Neuronal stem cell (in vitro differentiated cells): ENCODE measurements at regions not wholly inside any gene's neighbourhood (a gene's known extent, or its start where the extent isn't known, plus 50 kb on each side); places are given as distances from the start of the nearest gene placed in this dataset.

ENCODE experiments used
- DNase-seq: peaks from one replicate; pipeline ENCODE4 v3.0.0-alpha.2; 2013; ENCODE audit warnings: low spot score
- H2AFZ ChIP-seq: one replicate; pipeline ENCODE4 v1.6.1; 2013; ENCODE audit warnings: mild to moderate bottlenecking, low read length, inconsistent platforms
- H2AK5ac ChIP-seq: 2 replicates; pipeline ENCODE4 v1.6.1; 2013; ENCODE audit warnings: low read depth, mild to moderate bottlenecking, inconsistent platforms, low read length, moderate library complexity, mixed read lengths
- H2BK120ac ChIP-seq: 2 replicates; pipeline ENCODE4 v1.6.1; 2013; ENCODE audit warnings: low read depth, mild to moderate bottlenecking, inconsistent platforms, low read length, moderate library complexity, mixed read lengths
- H2BK12ac ChIP-seq: one replicate; pipeline ENCODE4 v1.6.1; 2013; ENCODE audit warnings: low read length, inconsistent platforms
- H2BK15ac ChIP-seq: 2 replicates; pipeline ENCODE4 v1.6.1; 2013; ENCODE audit warnings: mild to moderate bottlenecking, low read length, inconsistent platforms, mixed read lengths
- H2BK5ac ChIP-seq: one replicate; pipeline ENCODE4 v1.6.1; 2013; ENCODE audit warnings: inconsistent platforms, mild to moderate bottlenecking, low read length, moderate library complexity
- H3K14ac ChIP-seq: one replicate; pipeline ENCODE4 v1.6.1; 2013; ENCODE audit warnings: low read length, inconsistent platforms
- H3K18ac ChIP-seq: 2 replicates; pipeline ENCODE4 v1.6.1; 2013; ENCODE audit warnings: low read length, inconsistent platforms
- H3K23ac ChIP-seq: 2 replicates; pipeline ENCODE4 v1.6.1; 2013; ENCODE audit warnings: low read depth, mild to moderate bottlenecking, mixed read lengths, low read length, inconsistent platforms; ENCODE audit not compliant: poor library complexity
- H3K27ac ChIP-seq: replicated peaks from 3 replicates; pipeline ENCODE4 v1.5.1; 2013; ENCODE audit warnings: low read length, inconsistent platforms
- H3K27me3 ChIP-seq, 3 experiments: 2 replicates each; pipeline ENCODE4 v1.6.1; 2013; ENCODE audit warnings: low read length in 3 of 3, mild to moderate bottlenecking in 2 of 3, inconsistent platforms in 1 of 3, low read depth in 1 of 3, mixed read lengths in 1 of 3, moderate library complexity in 1 of 3; ENCODE audit not compliant: control insufficient read depth in 3 of 3, insufficient read depth in 3 of 3
- H3K36me3 ChIP-seq, 2 donors: replicated peaks in 1 of 2; 2 replicates each; pipeline ENCODE4 v1.6.1; 2013; ENCODE audit warnings: low read length in 2 of 2; ENCODE audit not compliant: control insufficient read depth in 2 of 2, insufficient read depth in 2 of 2
- H3K4ac ChIP-seq: 2 replicates; pipeline ENCODE4 v1.6.1; 2013; ENCODE audit warnings: inconsistent platforms, mild to moderate bottlenecking, low read length, moderate library complexity
- H3K4me1 ChIP-seq, 2 donors: 1 replicate in 1 of 2; 2 replicates in 1 of 2; pipeline ENCODE4 v1.6.1; 2013; ENCODE audit warnings: low read length in 2 of 2, low read depth in 1 of 2; ENCODE audit not compliant: control insufficient read depth in 2 of 2, insufficient read depth in 1 of 2
- H3K4me2 ChIP-seq: one replicate; pipeline ENCODE4 v1.6.1; 2013; ENCODE audit warnings: mild to moderate bottlenecking, low read length, inconsistent platforms; ENCODE audit not compliant: insufficient read depth, poor library complexity, severe bottlenecking
- H3K4me3 ChIP-seq, 2 donors: 2 replicates each; pipeline ENCODE4 v1.5.1; 2013; ENCODE audit warnings: low read length in 2 of 2, mild to moderate bottlenecking in 2 of 2, inconsistent platforms in 1 of 2, moderate library complexity in 1 of 2
- H3K79me1 ChIP-seq: one replicate; pipeline ENCODE4 v1.6.1; 2013; ENCODE audit warnings: low read depth, mild to moderate bottlenecking, inconsistent platforms, low read length, moderate library complexity
- H3K9ac ChIP-seq: one replicate; pipeline ENCODE4 v1.6.1; 2013; ENCODE audit warnings: mild to moderate bottlenecking, low read depth, low read length, inconsistent platforms; ENCODE audit not compliant: poor library complexity
- H3K9me3 ChIP-seq, 2 donors: replicated peaks in 1 of 2; 2 replicates each; pipeline versions ENCODE3 to v1.6.1; 2013; ENCODE audit warnings: low read length in 2 of 2, mild to moderate bottlenecking in 2 of 2, inconsistent platforms in 1 of 2, low read depth in 1 of 2, mixed read lengths in 1 of 2, moderate library complexity in 1 of 2; ENCODE audit not compliant: control insufficient read depth in 2 of 2, insufficient read depth in 1 of 2
- H4K8ac ChIP-seq: one replicate; pipeline ENCODE4 v1.6.1; 2013; ENCODE audit warnings: low read depth, mild to moderate bottlenecking, inconsistent platforms, low read length, moderate library complexity
- H4K91ac ChIP-seq: one replicate; pipeline ENCODE4 v1.6.1; 2013; ENCODE audit warnings: low read length, low read depth, mild to moderate bottlenecking, inconsistent platforms; ENCODE audit not compliant: poor library complexity
- WGBS, 2 donors: extraction: QIAGEN DNeasy Blood & Tissue Kit; methylation state at CpG; one replicate each; pipeline ENCODE4 v1.1.7; 2013; ENCODE audit warnings: missing lambda C conversion rate in 2 of 2, mixed read lengths in 1 of 2; ENCODE audit not compliant: insufficient read length in 2 of 2, insufficient replicate concordance in 1 of 2; ENCODE audit errors: extremely low coverage in 2 of 2; 5-methylcytosine and 5-hydroxymethylcytosine counted together

DNA sequence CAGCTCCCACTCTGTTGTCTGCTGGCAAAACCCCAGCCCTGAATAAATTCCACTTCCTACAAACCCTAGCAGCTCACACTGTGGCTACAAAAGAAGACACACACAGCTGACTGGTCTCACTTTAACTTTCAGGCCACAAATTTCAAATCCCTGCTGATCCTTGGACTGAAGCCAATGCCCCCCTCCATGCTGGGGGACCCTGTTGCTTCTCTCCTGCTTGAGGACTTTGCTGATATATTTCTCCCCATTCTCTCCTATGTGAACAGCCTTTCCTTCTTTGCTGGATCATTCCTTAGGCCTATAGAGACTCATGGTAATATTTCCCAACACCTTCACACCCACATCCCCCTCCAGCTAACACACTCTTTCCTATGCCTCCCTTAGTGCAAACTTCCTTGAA is 79.6 kb upstream of the ADRA1B start:
- Histone ChIP-seq H2BK12ac (no peak overlapping the region), H3K4me3 (no peak overlapping the region), H3K27me3 (no peaks in the 10 kb centered on the region), H3K27ac (no peak overlapping the region), H2BK5ac (no peak overlapping the region), H4K91ac (no peak overlapping the region), H2AK5ac (no peak overlapping the region), H3K18ac (no peak overlapping the region), H3K14ac (no peak overlapping the region), H2AFZ (no peak overlapping the region), H3K9me3 (no peaks in the 10 kb centered on the region), H2BK15ac (no peak overlapping the region), H3K36me3 (no peaks in the 10 kb centered on the region), H3K9ac (no peak overlapping the region), H3K4ac (no peak overlapping the region), H3K4me2 (no peak overlapping the region), H4K8ac (no peak overlapping the region), H3K79me1 (no peaks in the 10 kb centered on the region), H3K23ac (no peak overlapping the region), H3K4me1 (peaks cover 0 to 3% of the 10 kb centered on the region in 2 donors), H2BK120ac (no peak overlapping the region)
- DNase-seq: no peak

DNA sequence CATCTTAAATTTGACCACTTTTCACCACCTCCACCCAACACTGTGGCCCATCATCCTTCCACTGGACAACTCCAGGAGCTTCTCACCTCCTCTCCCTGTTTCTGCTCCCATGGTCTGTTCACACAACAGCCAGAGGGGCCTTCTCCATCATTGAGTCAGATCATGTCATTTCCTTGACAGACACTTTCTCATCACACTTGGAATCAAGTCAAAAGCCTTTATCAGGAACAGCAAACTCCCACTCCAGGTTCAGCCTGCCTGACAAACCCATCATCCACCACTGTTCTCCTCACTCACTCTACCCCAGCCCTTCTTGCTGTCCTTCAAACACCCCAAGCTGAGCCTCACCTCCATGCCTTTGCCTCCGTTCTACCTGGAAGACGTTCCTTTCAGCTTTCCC is 78.4 kb upstream of the ADRA1B start:
- H4K8ac ChIP-seq: no peak overlapping the region
- H3K18ac ChIP-seq: no peak overlapping the region
- no peak overlapping the region for H2BK5ac ChIP-seq
- no peak for DNase-seq
- no peak overlapping the region for H2BK15ac ChIP-seq
- H2BK12ac ChIP-seq: no peak overlapping the region
- H4K91ac ChIP-seq: no peak overlapping the region
- no peak overlapping the region for H2AFZ ChIP-seq
- no peak overlapping the region for H3K4me2 ChIP-seq
- H3K9ac ChIP-seq: no peak overlapping the region
- no peak overlapping the region for H2AK5ac ChIP-seq
- peaks cover 0 to 3% of the 10 kb centered on the region in 2 donors for H3K4me1 ChIP-seq
- no peaks in the 10 kb centered on the region for H3K79me1 ChIP-seq
- no peak overlapping the region for H3K23ac ChIP-seq
- no peak overlapping the region for H3K4ac ChIP-seq
- H3K9me3 ChIP-seq: no peaks in the 10 kb centered on the region
- no peaks in the 10 kb centered on the region for H3K36me3 ChIP-seq
- H3K14ac ChIP-seq: no peak overlapping the region
- no CpG with 5 or more reads among the region's 2 CpGs for WGBS, 2 donors
- no peak overlapping the region for H2BK120ac ChIP-seq
- no peak overlapping the region for H3K4me3 ChIP-seq
- H3K27ac ChIP-seq: no peak overlapping the region
- H3K27me3 ChIP-seq: no peaks in the 10 kb centered on the region

- H3K9me3 ChIP-seq: no peaks in the 10 kb centered on the region
- WGBS, 2 donors: no CpG with 5 or more reads among the region's 8 CpGs
- no peak overlapping the region for H3K14ac ChIP-seq
- H3K9ac ChIP-seq: no peak overlapping the region
- no peak overlapping the region for H2BK12ac ChIP-seq
- no peak overlapping the region for H4K8ac ChIP-seq
- H4K91ac ChIP-seq: no peak overlapping the region
- no peak overlapping the region for H3K4ac ChIP-seq
- no peak overlapping the region for H3K4me2 ChIP-seq
- H2AFZ ChIP-seq: no peak overlapping the region
- no peak overlapping the region for H2BK15ac ChIP-seq
- no peak overlapping the region for H3K18ac ChIP-seq
- H3K27me3 ChIP-seq: no peaks in the 10 kb centered on the region
- H3K36me3 ChIP-seq: no peaks in the 10 kb centered on the region
- H3K27ac ChIP-seq: no peak overlapping the region
- no peaks in the 10 kb centered on the region for H3K4me1 ChIP-seq
- H3K79me1 ChIP-seq: no peaks in the 10 kb centered on the region
- no peak overlapping the region for H2BK5ac ChIP-seq
- no peak for DNase-seq
- no peak overlapping the region for H2AK5ac ChIP-seq
- no peak overlapping the region for H3K4me3 ChIP-seq
- H3K23ac ChIP-seq: no peak overlapping the region
- no peak overlapping the region for H2BK120ac ChIP-seq
Observed at GRCh38 chr5:159838551-159839222, 77.6 kb upstream of the ADRA1B start.

DNA sequence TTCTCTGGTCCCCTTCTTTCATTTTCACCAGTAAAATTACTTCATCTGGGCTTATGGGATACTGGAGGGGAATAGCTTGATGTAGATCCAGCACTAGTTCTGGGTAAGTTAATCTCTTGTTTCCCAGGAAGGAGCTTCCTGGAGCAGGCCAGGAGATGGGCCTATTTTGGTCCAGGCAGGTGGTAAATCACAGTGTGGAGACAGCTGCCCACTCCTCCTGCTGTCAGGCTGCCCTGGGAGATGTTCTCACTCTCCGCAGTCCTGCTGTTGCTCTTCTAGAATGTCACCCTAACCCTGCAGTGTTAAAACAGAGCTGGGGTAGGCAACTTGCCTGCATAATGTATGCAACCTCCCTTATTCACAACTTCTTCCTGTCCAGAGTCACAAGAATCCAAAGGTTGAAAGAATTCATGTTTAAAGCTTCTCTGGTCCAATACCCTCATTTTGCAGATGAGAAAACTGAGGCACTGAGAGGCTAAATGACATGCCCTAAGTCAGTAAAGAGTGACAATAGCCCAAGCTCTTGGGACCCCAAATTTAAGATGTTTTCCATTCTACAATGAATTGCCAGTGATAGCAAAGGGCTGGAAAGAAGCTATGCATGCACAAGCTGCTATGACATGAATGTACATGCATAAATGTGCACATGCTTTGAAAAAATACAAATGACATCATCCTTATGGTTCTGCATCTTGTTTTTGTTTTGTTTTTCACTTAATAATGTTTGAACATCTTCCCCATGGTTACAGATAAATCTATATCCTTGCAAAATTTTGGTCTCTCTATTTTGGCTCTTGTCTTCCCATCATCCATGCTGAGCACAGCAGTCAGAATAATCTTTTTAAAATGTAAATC is 71.8 kb upstream of the ADRA1B start:
- Histone ChIP-seq H4K91ac (no peak overlapping the region), H3K4ac (no peak overlapping the region), H3K79me1 (no peaks in the 10 kb centered on the region), H2BK120ac (no peak overlapping the region), H3K27ac (no peak overlapping the region), H2BK5ac (no peak overlapping the region), H3K18ac (no peak overlapping the region), H3K9ac (no peak overlapping the region), H3K23ac (no peak overlapping the region), H3K4me2 (no peak overlapping the region), H3K36me3 (no peaks in the 10 kb centered on the region), H3K4me1 (no peaks in the 10 kb centered on the region), H3K14ac (no peak overlapping the region), H2BK12ac (no peak overlapping the region), H3K9me3 (no peaks in the 10 kb centered on the region), H2AK5ac (no peak overlapping the region), H2AFZ (no peak overlapping the region), H4K8ac (no peak overlapping the region), H3K27me3 (no peaks in the 10 kb centered on the region), H3K4me3 (no peak overlapping the region), H2BK15ac (no peak overlapping the region)
- WGBS, 2 donors: no CpG with 5 or more reads among the region's 1 CpG
- no peak for DNase-seq
